ENCODE measurements at regions not wholly inside any gene's neighbourhood (a gene's known extent, or its start where the extent isn't known, plus 50 kb on each side); places are given as distances from the start of the nearest gene placed in this dataset.

GRCh38 chr18:78115896-78116561 lies 863.6 kb upstream of the SALL3 start:
- TF ChIP-seq, protein P1, sequence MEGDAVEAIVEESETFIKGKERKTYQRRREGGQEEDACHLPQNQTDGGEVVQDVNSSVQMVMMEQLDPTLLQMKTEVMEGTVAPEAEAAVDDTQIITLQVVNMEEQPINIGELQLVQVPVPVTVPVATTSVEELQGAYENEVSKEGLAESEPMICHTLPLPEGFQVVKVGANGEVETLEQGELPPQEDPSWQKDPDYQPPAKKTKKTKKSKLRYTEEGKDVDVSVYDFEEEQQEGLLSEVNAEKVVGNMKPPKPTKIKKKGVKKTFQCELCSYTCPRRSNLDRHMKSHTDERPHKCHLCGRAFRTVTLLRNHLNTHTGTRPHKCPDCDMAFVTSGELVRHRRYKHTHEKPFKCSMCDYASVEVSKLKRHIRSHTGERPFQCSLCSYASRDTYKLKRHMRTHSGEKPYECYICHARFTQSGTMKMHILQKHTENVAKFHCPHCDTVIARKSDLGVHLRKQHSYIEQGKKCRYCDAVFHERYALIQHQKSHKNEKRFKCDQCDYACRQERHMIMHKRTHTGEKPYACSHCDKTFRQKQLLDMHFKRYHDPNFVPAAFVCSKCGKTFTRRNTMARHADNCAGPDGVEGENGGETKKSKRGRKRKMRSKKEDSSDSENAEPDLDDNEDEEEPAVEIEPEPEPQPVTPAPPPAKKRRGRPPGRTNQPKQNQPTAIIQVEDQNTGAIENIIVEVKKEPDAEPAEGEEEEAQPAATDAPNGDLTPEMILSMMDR (IDR thresholded peaks at IDR 0.05; ENCODE audit: low read depth, low read length), result no peak
- no peak for TF ChIP-seq EZH2phosphoT487 (IDR thresholded peaks at IDR 0.05; ENCODE audit: low read depth)
